ENCODE measurements at regions not wholly inside any gene's neighbourhood (a gene's known extent, or its start where the extent isn't known, plus 50 kb on each side); places are given as distances from the start of the nearest gene placed in this dataset.

- TF ChIP-seq YY1 (IDR thresholded peaks at IDR 0.05; ENCODE audit: insufficient read depth, insufficient read length) (no peak), SUZ12 (IDR thresholded peaks at IDR 0.05; ENCODE audit: extremely low read depth, insufficient read depth, insufficient read length) (no peak), ZNF274 (IDR thresholded peaks at IDR 0.05; ENCODE audit: low read depth, low read length) (no peak)
These were observed 243.2 kb upstream of the EDA2R start for GRCh38 chrX:66882101-66882500.
